ENCODE measurements at regions not wholly inside any gene's neighbourhood (a gene's known extent, or its start where the extent isn't known, plus 50 kb on each side); places are given as distances from the start of the nearest gene placed in this dataset.
"Not testable (repeated sequence)": the region's sequence is repeated elsewhere in the genome, so short reads cannot be mapped to it uniquely, and the experiment has no call there.

GRCh38 chr4:13918110-13918509, 290.6 kb upstream of the BOD1L1 start:
- DNase-seq (ENCODE audit: low spot score) = peak; percentile 84
- intact Hi-C loops (cut with DNase I) = no loop called here

- no peak for DNase-seq (ENCODE audit: low spot score)
- intact Hi-C loops (cut with DNase I) = no loop called here
Measured at GRCh38 chr4:13918991-13919441, 291.5 kb upstream of the BOD1L1 start.

GRCh38 chr4:13920111-13920875, 292.8 kb upstream of the BOD1L1 start:
- DNase-seq (ENCODE audit: low spot score) = no peak
- intact Hi-C loops (cut with DNase I) = no loop called here

- DNase-seq (ENCODE audit: low spot score) = peak; percentile 80
- intact Hi-C loops (cut with DNase I) = no loop called here
Measured at GRCh38 chr4:13920901-13921300, 293.4 kb upstream of the BOD1L1 start.

GRCh38 chr4:13921805-13922204, 294.3 kb upstream of the BOD1L1 start:
- no peak for DNase-seq (ENCODE audit: low spot score)
- intact Hi-C loops (cut with DNase I) = no loop called here

GRCh38 chr4:13922459-13922858, 294.9 kb upstream of the BOD1L1 start:
- no peak for DNase-seq (ENCODE audit: low spot score)
- intact Hi-C loops (cut with DNase I) = no loop called here

GRCh38 chr4:13922873-13923645, 295.5 kb upstream of the BOD1L1 start:
- intact Hi-C loops (cut with DNase I) = no loop called here
- DNase-seq (ENCODE audit: low spot score) = no peak

GRCh38 chr4:13924900-13925299, 297.4 kb upstream of the BOD1L1 start:
- intact Hi-C loops (cut with DNase I); DNase-seq (ENCODE audit: low spot score): not testable (repeated sequence)

- DNase-seq (ENCODE audit: low spot score) = no peak
- intact Hi-C loops (cut with DNase I) = no loop called here
Measured at GRCh38 chr4:13928214-13928613, 300.7 kb upstream of the BOD1L1 start.

- intact Hi-C loops (cut with DNase I) = no loop called here
- no peak for DNase-seq (ENCODE audit: low spot score)
Measured at GRCh38 chr4:13930155-13930554, 302.6 kb upstream of the BOD1L1 start.

GRCh38 chr4:13933191-13933590, 305.7 kb upstream of the BOD1L1 start:
- intact Hi-C loops (cut with DNase I) = no loop called here
- no peak for DNase-seq (ENCODE audit: low spot score)

GRCh38 chr4:13938299-13938698, 310.8 kb upstream of the BOD1L1 start:
- DNase-seq (ENCODE audit: low spot score) = no peak
- intact Hi-C loops (cut with DNase I) = no loop called here

GRCh38 chr4:13940921-13941320, 313.4 kb upstream of the BOD1L1 start:
- intact Hi-C loops (cut with DNase I) = no loop called here
- DNase-seq (ENCODE audit: low spot score) = no peak

- DNase-seq (ENCODE audit: low spot score) = no peak
- intact Hi-C loops (cut with DNase I) = no loop called here
Measured at GRCh38 chr4:13942977-13943376, 315.5 kb upstream of the BOD1L1 start.

GRCh38 chr4:13944095-13944511, 316.6 kb upstream of the BOD1L1 start:
- intact Hi-C loops (cut with DNase I) = no loop called here
- no peak for DNase-seq (ENCODE audit: low spot score)

GRCh38 chr4:13947921-13948320, 320.4 kb upstream of the BOD1L1 start:
- intact Hi-C loops (cut with DNase I) = no loop called here
- DNase-seq (ENCODE audit: low spot score) = no peak

GRCh38 chr4:13950491-13950890, 323.0 kb upstream of the BOD1L1 start:
- no peak for DNase-seq (ENCODE audit: low spot score)
- intact Hi-C loops (cut with DNase I) = loop anchor here in 1 of 2 donors (5.0 kb wide), 1 partner anchor 1752 kb away; the partner anchor contains the start of gene BST1

- intact Hi-C loops (cut with DNase I) = loop anchor here in 1 of 2 donors (5.0 kb wide), 1 partner anchor 1749 kb away; the partner anchor contains the start of gene BST1
- no peak for DNase-seq (ENCODE audit: low spot score)
Measured at GRCh38 chr4:13953083-13953482, 325.6 kb upstream of the BOD1L1 start.

GRCh38 chr4:13955551-13955950, 328.0 kb upstream of the BOD1L1 start:
- DNase-seq (ENCODE audit: low spot score) = no peak
- intact Hi-C loops (cut with DNase I) = no loop called here

- intact Hi-C loops (cut with DNase I) = no loop called here
- no peak for DNase-seq (ENCODE audit: low spot score)
Measured at GRCh38 chr4:13956947-13957346, 329.4 kb upstream of the BOD1L1 start.

GRCh38 chr4:13957871-13958270, 330.3 kb upstream of the BOD1L1 start:
- intact Hi-C loops (cut with DNase I) = no loop called here
- no peak for DNase-seq (ENCODE audit: low spot score)
